K562 (cell line): ENCODE measurements at regions not wholly inside any gene's neighbourhood (a gene's known extent, or its start where the extent isn't known, plus 50 kb on each side); places are given as distances from the start of the nearest gene placed in this dataset.

Experiments used
- ATAC-seq: fragments of 200-7000 bp; cut with Tn5 transposase; 3 replicates; pipeline ENCODE4 v1.9.1; 2020; ENCODE audit warnings: moderate library complexity
- BruUV-seq: library from RNA; stranded (reverse); fragments of 400-500 nt; replicated peaks from 2 replicates; lab custom pipeline; 2021; lab: Mats Ljungman, UMichigan
- CTCF ChIA-PET: fragments of 300-600 bp; formaldehyde crosslinking; extraction: SDS; loops from one replicate; lab custom pipeline; 2021; ENCODE audit warnings: low intra/inter-chr PET ratio; lab: Yijun Ruan, JAX
- POLR2A ChIA-PET: fragments of 300-600, 350-650 bp; sonication (Branson Sonifier 250); formaldehyde crosslinking; extraction: SDS; loops from one replicate; lab custom pipeline; 2021; ENCODE audit warnings: antibody characterized with exemption, inconsistent platforms; lab: Yijun Ruan, JAX
- DNase-seq, 4 experiments: peaks; one replicate each; pipeline versions ENCODE4 v3.0.0 to v3.0.0-alpha.2; 2011 to 2018; ENCODE audit warnings: low spot score in 3 of 4, mixed read lengths in 3 of 4; ENCODE audit errors: extremely low read depth in 1 of 4
- FAIRE-seq: peaks from 2 replicates; lab custom pipeline; 2011; peaks lifted over from hg19 to GRCh38; lab: Jason Lieb, UNC
- H2AFZ ChIP-seq: 2 replicates; pipeline ENCODE4 v1.6.0; 2011; ENCODE audit warnings: low read depth, low read length, control low read depth, inconsistent platforms
- H3K27ac ChIP-seq: fragments of 200-600 bp; 3 replicates; pipeline ENCODE4 v1.8.0; 2011; ENCODE audit warnings: low read depth, mild to moderate bottlenecking, control low read depth, inconsistent platforms, low read length, moderate library complexity, mixed read lengths; ENCODE audit errors: extremely low read depth
- H3K27me3 ChIP-seq, 2 experiments: fragments of 300-600 bp in 1 of 2; 2 replicates in 1 of 2; 3 replicates in 1 of 2; pipeline versions ENCODE4 v1.6.0 to v1.8.0; 2011; ENCODE audit warnings: inconsistent platforms in 2 of 2, low read length in 2 of 2, mild to moderate bottlenecking in 1 of 2, mixed read lengths in 1 of 2, moderate library complexity in 1 of 2; ENCODE audit not compliant: control insufficient read depth in 2 of 2, insufficient read depth in 2 of 2
- H3K36me3 ChIP-seq: fragments of 300-600 bp; 3 replicates; pipeline ENCODE4 v1.8.0; 2011; ENCODE audit warnings: mild to moderate bottlenecking, low read length, inconsistent platforms; ENCODE audit not compliant: control insufficient read depth, insufficient read depth
- H3K4me1 ChIP-seq, 2 experiments: fragments of 200-600 bp in 1 of 2; replicated peaks in 1 of 2; 2 replicates in 1 of 2; 3 replicates in 1 of 2; pipeline versions ENCODE4 v1.5.1 to v1.8.0; 2011; ENCODE audit warnings: inconsistent platforms in 2 of 2, low read length in 2 of 2, mild to moderate bottlenecking in 1 of 2, mixed read lengths in 1 of 2, moderate library complexity in 1 of 2; ENCODE audit not compliant: control insufficient read depth in 2 of 2, insufficient read depth in 2 of 2
- H3K4me2 ChIP-seq: 2 replicates; pipeline ENCODE4 v1.6.1; 2011; ENCODE audit warnings: low read length, control low read depth, inconsistent platforms, mixed read lengths; ENCODE audit not compliant: insufficient read depth
- H3K4me3 ChIP-seq: fragments of 200-600 bp; sonication (generic), shearing (Covaris generic); 2 replicates; pipeline ENCODE4 v1.5.1; 2016; ENCODE audit warnings: control low read depth, inconsistent platforms
- H3K79me2 ChIP-seq: fragments of 200-600 bp; 3 replicates; pipeline ENCODE4 v1.8.0; 2011; ENCODE audit warnings: low read length, inconsistent platforms; ENCODE audit not compliant: control insufficient read depth, insufficient read depth
- H3K9ac ChIP-seq, 2 experiments: 2 replicates each; pipeline versions ENCODE4 v1.6.0 to v1.6.1; 2011; ENCODE audit warnings: low read depth in 2 of 2, low read length in 2 of 2, control low read depth in 1 of 2, inconsistent platforms in 1 of 2, mild to moderate bottlenecking in 1 of 2, mixed read lengths in 1 of 2; ENCODE audit not compliant: insufficient read depth in 1 of 2
- H3K9me1 ChIP-seq: one replicate; pipeline ENCODE4 v1.6.0; 2011; ENCODE audit warnings: inconsistent platforms, mild to moderate bottlenecking, low read length, moderate library complexity; ENCODE audit not compliant: control insufficient read depth, insufficient read depth
- H3K9me3 ChIP-seq: replicated peaks from 2 replicates; pipeline ENCODE4 v1.5.1; 2011; ENCODE audit warnings: low read depth, low read length, inconsistent platforms; ENCODE audit not compliant: control insufficient read depth, insufficient read depth
- H4K20me1 ChIP-seq: replicated peaks from 2 replicates; pipeline ENCODE4 v1.6.1; 2011; ENCODE audit warnings: low read length, inconsistent platforms, mixed read lengths; ENCODE audit not compliant: control insufficient read depth, insufficient read depth
- FUS ChIP-seq: fragments of 200-400 bp; formaldehyde crosslinking; optimal IDR thresholded peaks from 2 replicates; pipeline ENCODE3; 2017; ENCODE audit warnings: low read depth, low read length
- HDAC8 ChIP-seq: fragments of 450-650 bp; IDR thresholded peaks from 2 replicates; pipeline ENCODE4 v1.6.1; 2016; ENCODE audit warnings: mild to moderate bottlenecking, missing genetic modification characterization, moderate library complexity, missing compliant biosample characterization
- KDM2B ChIP-seq: fragments of 250-450 bp; sonication (Bioruptor Pico); IDR thresholded peaks from 2 replicates; pipeline ENCODE4 v1.8.0; 2021; ENCODE audit warnings: mild to moderate bottlenecking, moderate library complexity
- RB1 ChIP-seq: fragments of 450-650 bp; IDR thresholded peaks from 2 replicates; pipeline ENCODE4 v1.6.1; 2017; ENCODE audit warnings: low read depth, mild to moderate bottlenecking
- SMAD1 ChIP-seq: fragments of 150-350 bp; IDR thresholded peaks from 2 replicates; pipeline ENCODE4 v1.6.1; 2014; ENCODE audit warnings: low read length, low read depth; ENCODE audit not compliant: partially characterized antibody
- SMARCB1 ChIP-seq: IDR thresholded peaks from 2 replicates; pipeline ENCODE4 v1.6.1; 2011; ENCODE audit warnings: improper control_type of control experiment, low read depth; ENCODE audit not compliant: insufficient read length
- ZNF133 ChIP-seq: fragments of 250-450 bp; sonication (Bioruptor Pico); IDR thresholded peaks from 2 replicates; pipeline ENCODE4 v1.4.0; 2020; ENCODE audit warnings: mild to moderate bottlenecking
- ZNF175 ChIP-seq: fragments of 200-800 bp; sonication (Bioruptor generic); IDR thresholded peaks from 2 replicates; pipeline ENCODE4 v1.6.1; 2016; ENCODE audit warnings: low read depth, mild to moderate bottlenecking, missing genetic modification characterization, missing compliant biosample characterization
- WGBS: fragments of 100-300 bp; shearing (Covaris generic); methylation state at CpG from one replicate; pipeline ENCODE4 v1.1.6; 2016; ENCODE audit warnings: low coverage, mixed read lengths; ENCODE audit not compliant: insufficient coverage; ENCODE audit errors: missing lambda C conversion rate; 5-methylcytosine and 5-hydroxymethylcytosine counted together
- in situ Hi-C: fragments of 300-500 bp; cut with MboI; formaldehyde crosslinking; loops from 4 replicates; pipeline ENCODE4 v1.15.0; 2018; ENCODE audit warnings: inconsistent platforms, mixed read lengths
- intact Hi-C: fragments of 100-400 bp; cut with micrococcal nuclease; formaldehyde crosslinking; loops from 2 replicates; pipeline ENCODE4 v1.14.2; 2022
- TF ChIP-seq, protein P1 (sequence below): sonication (generic); formaldehyde crosslinking; IDR thresholded peaks from 2 replicates; pipeline ENCODE4 v1.5.0; 2020; ENCODE audit warnings: missing genetic modification reagents
- TF ChIP-seq, protein P2 (sequence below): fragments of 250-450 bp; sonication (Bioruptor Pico); IDR thresholded peaks from 2 replicates; pipeline ENCODE4 v1.4.0; 2020; ENCODE audit warnings: mild to moderate bottlenecking, moderate library complexity, borderline replicate concordance
- TF ChIP-seq, protein P3 (sequence below): fragments of 250-450 bp; sonication (Bioruptor Pico); IDR thresholded peaks from 2 replicates; pipeline ENCODE4 v1.5.0; 2021; ENCODE audit warnings: mild to moderate bottlenecking, borderline replicate concordance

DNA sequence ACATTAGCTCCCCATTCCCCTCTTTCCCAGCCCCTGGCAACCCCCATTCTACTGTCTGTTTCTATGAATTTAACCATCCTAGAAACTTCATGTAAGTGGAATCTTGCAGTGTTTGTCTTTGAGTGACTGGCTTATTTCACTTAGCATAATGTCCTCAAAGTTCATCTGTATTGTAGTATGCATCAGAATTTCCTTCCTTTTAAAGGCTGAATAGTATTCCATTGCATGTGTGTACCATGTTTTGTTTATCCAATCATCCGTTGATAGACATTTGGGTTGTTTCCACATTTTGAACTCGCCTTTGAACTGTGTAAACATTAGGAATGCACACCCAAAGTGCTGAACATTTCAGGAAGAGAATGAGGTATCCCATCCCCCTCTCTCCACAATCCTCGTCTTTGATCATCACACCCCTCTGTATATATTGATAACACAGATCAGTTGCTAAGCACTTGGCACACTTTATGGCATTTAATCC lies 56.4 kb upstream of the PLAC1 start:
- ChIA-PET CTCF (no interaction called here), POLR2A (no interaction called here)
- DNase-seq (no peak), ATAC-seq (no peak), FAIRE-seq (no peak)
- Histone ChIP-seq H3K4me2 (no peak overlapping the region), H3K4me3 (no peak overlapping the region), H3K4me1 (peaks cover 0 to 17% of the 10 kb centered on the region in 2 experiments; a peak in 3 of 5 replicates), H3K9me1 (no peaks in the 10 kb centered on the region), H2AFZ (no peak overlapping the region), H3K27ac (no peak overlapping the region), H3K79me2 (no peaks in the 10 kb centered on the region), H3K36me3 (no peaks in the 10 kb centered on the region), H3K9ac (no peak overlapping the region), H3K9me3 (no peaks in the 10 kb centered on the region), H4K20me1 (no peaks in the 10 kb centered on the region), H3K27me3 (peaks cover 2 to 10% of the 10 kb centered on the region in 2 experiments; a peak in 2 of 5 replicates)
- no TSS peak for BruUV-seq
- intact Hi-C loops (no loop called here), in situ Hi-C loops (no loop called here)
- WGBS, result 22% methylated on average over 3 of the region's 3 CpGs
- no peak for TF ChIP-seq ZNF133 (CRISPR knock-in tag)
- TF ChIP-seq HDAC8 (tag), result no peak
- TF ChIP-seq KDM2B (CRISPR knock-in tag), result no peak
- TF ChIP-seq, protein P1, sequence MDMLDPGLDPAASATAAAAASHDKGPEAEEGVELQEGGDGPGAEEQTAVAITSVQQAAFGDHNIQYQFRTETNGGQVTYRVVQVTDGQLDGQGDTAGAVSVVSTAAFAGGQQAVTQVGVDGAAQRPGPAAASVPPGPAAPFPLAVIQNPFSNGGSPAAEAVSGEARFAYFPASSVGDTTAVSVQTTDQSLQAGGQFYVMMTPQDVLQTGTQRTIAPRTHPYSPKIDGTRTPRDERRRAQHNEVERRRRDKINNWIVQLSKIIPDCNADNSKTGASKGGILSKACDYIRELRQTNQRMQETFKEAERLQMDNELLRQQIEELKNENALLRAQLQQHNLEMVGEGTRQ, result no peak
- TF ChIP-seq, protein P2, sequence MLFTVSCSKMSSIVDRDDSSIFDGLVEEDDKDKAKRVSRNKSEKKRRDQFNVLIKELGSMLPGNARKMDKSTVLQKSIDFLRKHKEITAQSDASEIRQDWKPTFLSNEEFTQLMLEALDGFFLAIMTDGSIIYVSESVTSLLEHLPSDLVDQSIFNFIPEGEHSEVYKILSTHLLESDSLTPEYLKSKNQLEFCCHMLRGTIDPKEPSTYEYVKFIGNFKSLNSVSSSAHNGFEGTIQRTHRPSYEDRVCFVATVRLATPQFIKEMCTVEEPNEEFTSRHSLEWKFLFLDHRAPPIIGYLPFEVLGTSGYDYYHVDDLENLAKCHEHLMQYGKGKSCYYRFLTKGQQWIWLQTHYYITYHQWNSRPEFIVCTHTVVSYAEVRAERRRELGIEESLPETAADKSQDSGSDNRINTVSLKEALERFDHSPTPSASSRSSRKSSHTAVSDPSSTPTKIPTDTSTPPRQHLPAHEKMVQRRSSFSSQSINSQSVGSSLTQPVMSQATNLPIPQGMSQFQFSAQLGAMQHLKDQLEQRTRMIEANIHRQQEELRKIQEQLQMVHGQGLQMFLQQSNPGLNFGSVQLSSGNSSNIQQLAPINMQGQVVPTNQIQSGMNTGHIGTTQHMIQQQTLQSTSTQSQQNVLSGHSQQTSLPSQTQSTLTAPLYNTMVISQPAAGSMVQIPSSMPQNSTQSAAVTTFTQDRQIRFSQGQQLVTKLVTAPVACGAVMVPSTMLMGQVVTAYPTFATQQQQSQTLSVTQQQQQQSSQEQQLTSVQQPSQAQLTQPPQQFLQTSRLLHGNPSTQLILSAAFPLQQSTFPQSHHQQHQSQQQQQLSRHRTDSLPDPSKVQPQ (CRISPR knock-in tag), result no peak
- TF ChIP-seq ZNF175 (CRISPR knock-in tag), result no peak
- no peak for TF ChIP-seq RB1
- TF ChIP-seq SMARCB1, result no peak
- TF ChIP-seq SMAD1, result no peak
- TF ChIP-seq FUS, result no peak
- TF ChIP-seq, protein P3, sequence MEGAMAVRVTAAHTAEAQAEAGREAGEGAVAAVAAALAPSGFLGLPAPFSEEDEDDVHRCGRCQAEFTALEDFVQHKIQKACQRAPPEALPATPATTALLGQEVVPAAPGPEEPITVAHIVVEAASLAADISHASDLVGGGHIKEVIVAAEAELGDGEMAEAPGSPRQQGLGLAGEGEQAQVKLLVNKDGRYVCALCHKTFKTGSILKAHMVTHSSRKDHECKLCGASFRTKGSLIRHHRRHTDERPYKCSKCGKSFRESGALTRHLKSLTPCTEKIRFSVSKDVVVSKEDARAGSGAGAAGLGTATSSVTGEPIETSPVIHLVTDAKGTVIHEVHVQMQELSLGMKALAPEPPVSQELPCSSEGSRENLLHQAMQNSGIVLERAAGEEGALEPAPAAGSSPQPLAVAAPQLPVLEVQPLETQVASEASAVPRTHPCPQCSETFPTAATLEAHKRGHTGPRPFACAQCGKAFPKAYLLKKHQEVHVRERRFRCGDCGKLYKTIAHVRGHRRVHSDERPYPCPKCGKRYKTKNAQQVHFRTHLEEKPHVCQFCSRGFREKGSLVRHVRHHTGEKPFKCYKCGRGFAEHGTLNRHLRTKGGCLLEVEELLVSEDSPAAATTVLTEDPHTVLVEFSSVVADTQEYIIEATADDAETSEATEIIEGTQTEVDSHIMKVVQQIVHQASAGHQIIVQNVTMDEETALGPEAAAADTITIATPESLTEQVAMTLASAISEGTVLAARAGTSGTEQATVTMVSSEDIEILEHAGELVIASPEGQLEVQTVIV (CRISPR knock-in tag), result no peak
